Mesenchymal stem cell (in vitro differentiated cells and primary cell): ENCODE measurements at regions not wholly inside any gene's neighbourhood (a gene's known extent, or its start where the extent isn't known, plus 50 kb on each side); places are given as distances from the start of the nearest gene placed in this dataset.

ENCODE experiments used
- DNase-seq: peaks from one replicate; pipeline ENCODE4 v3.0.0-alpha.2; 2013
- H2AFZ ChIP-seq: one replicate; pipeline ENCODE4 v1.6.1; 2013; ENCODE audit warnings: low read depth, mild to moderate bottlenecking, control low read depth, inconsistent platforms, low read length, moderate library complexity
- H2AK5ac ChIP-seq: 2 replicates; pipeline ENCODE4 v1.6.1; 2013; ENCODE audit warnings: low read length, moderate library complexity, mild to moderate bottlenecking, inconsistent platforms; ENCODE audit not compliant: severe bottlenecking
- H2BK120ac ChIP-seq: one replicate; pipeline ENCODE4 v1.6.1; 2013; ENCODE audit warnings: low read depth, mild to moderate bottlenecking, inconsistent platforms, low read length, moderate library complexity
- H2BK12ac ChIP-seq, 2 experiments: one replicate each; pipeline ENCODE4 v1.6.1; 2013; ENCODE audit warnings: inconsistent platforms in 2 of 2, low read length in 2 of 2, mild to moderate bottlenecking in 2 of 2, moderate library complexity in 2 of 2, control low read depth in 1 of 2
- H2BK15ac ChIP-seq: one replicate; pipeline ENCODE4 v1.6.1; 2013; ENCODE audit warnings: mild to moderate bottlenecking, low read depth, inconsistent platforms; ENCODE audit not compliant: poor library complexity, severe bottlenecking
- H2BK5ac ChIP-seq: 2 replicates; pipeline ENCODE4 v1.6.1; 2013; ENCODE audit warnings: low read depth, mild to moderate bottlenecking, low read length, control low read depth, inconsistent platforms; ENCODE audit not compliant: poor library complexity, severe bottlenecking
- H3K14ac ChIP-seq, 2 experiments: one replicate each; pipeline ENCODE4 v1.6.1; 2013; ENCODE audit warnings: inconsistent platforms in 2 of 2, low read length in 2 of 2, control low read depth in 1 of 2, mild to moderate bottlenecking in 1 of 2, moderate library complexity in 1 of 2
- H3K18ac ChIP-seq, 2 experiments: one replicate each; pipeline ENCODE4 v1.6.1; 2013; ENCODE audit warnings: inconsistent platforms in 2 of 2, low read length in 2 of 2, control low read depth in 1 of 2, low read depth in 1 of 2, mild to moderate bottlenecking in 1 of 2
- H3K23ac ChIP-seq, 2 experiments: one replicate each; pipeline ENCODE4 v1.6.1; 2013; ENCODE audit warnings: inconsistent platforms in 2 of 2, low read length in 2 of 2, mild to moderate bottlenecking in 2 of 2, moderate library complexity in 2 of 2, control low read depth in 1 of 2
- H3K27ac ChIP-seq: 2 replicates; pipeline ENCODE4 v1.5.1; 2013; ENCODE audit warnings: mild to moderate bottlenecking, moderate library complexity, low read length, control low read depth, inconsistent platforms; ENCODE audit not compliant: poor library complexity, severe bottlenecking
- H3K27me3 ChIP-seq, 2 experiments: 2 replicates each; pipeline versions ENCODE4 v1.6.1 to v1.7.0; 2013; ENCODE audit warnings: low read length in 2 of 2, mild to moderate bottlenecking in 2 of 2, moderate library complexity in 2 of 2, control low read depth in 1 of 2, inconsistent platforms in 1 of 2; ENCODE audit not compliant: control insufficient read depth in 1 of 2, insufficient read depth in 1 of 2
- H3K36me3 ChIP-seq, 2 experiments: 2 replicates each; pipeline versions ENCODE4 v1.6.1 to v1.7.0; 2013; ENCODE audit warnings: low read length in 2 of 2, control low read depth in 1 of 2, inconsistent platforms in 1 of 2, low read depth in 1 of 2, mild to moderate bottlenecking in 1 of 2; ENCODE audit not compliant: insufficient read depth in 2 of 2, control insufficient read depth in 1 of 2
- H3K4ac ChIP-seq, 2 experiments: one replicate each; pipeline ENCODE4 v1.6.1; 2013; ENCODE audit warnings: inconsistent platforms in 2 of 2, low read length in 2 of 2, mild to moderate bottlenecking in 2 of 2, moderate library complexity in 2 of 2, control low read depth in 1 of 2, low read depth in 1 of 2
- H3K4me1 ChIP-seq: 2 replicates; pipeline ENCODE4 v1.6.1; 2013; ENCODE audit warnings: low read depth, low read length, control low read depth; ENCODE audit not compliant: control insufficient read depth, insufficient read depth
- H3K4me2 ChIP-seq: 2 replicates; pipeline ENCODE4 v1.6.1; 2013; ENCODE audit warnings: low read length, mild to moderate bottlenecking, inconsistent platforms; ENCODE audit not compliant: poor library complexity, severe bottlenecking
- H3K4me3 ChIP-seq, 2 experiments: 2 replicates each; pipeline versions ENCODE4 v1.5.1 to v1.7.0; 2013; ENCODE audit warnings: low read length in 2 of 2, mild to moderate bottlenecking in 2 of 2, control low read depth in 1 of 2, low read depth in 1 of 2; ENCODE audit not compliant: insufficient read depth in 1 of 2
- H3K79me1 ChIP-seq: replicated peaks from 2 replicates; pipeline ENCODE4 v1.6.1; 2013; ENCODE audit warnings: mild to moderate bottlenecking, control low read depth, low read length, inconsistent platforms; ENCODE audit not compliant: poor library complexity, severe bottlenecking
- H3K9ac ChIP-seq: 2 replicates; pipeline ENCODE4 v1.7.0; 2013; ENCODE audit warnings: mild to moderate bottlenecking, low read length, moderate library complexity
- H3K9me3 ChIP-seq: 2 replicates; pipeline ENCODE4 v1.7.0; 2013; ENCODE audit warnings: mild to moderate bottlenecking, low read length; ENCODE audit not compliant: control insufficient read depth
- H4K8ac ChIP-seq: one replicate; pipeline ENCODE4 v1.6.1; 2013; ENCODE audit warnings: inconsistent platforms, mild to moderate bottlenecking, low read length, moderate library complexity
- H4K91ac ChIP-seq: one replicate; pipeline ENCODE4 v1.6.1; 2013; ENCODE audit warnings: mild to moderate bottlenecking, low read length, inconsistent platforms
- WGBS: methylation state at CpG from one replicate; pipeline ENCODE4 v1.1.7; 2013; ENCODE audit warnings: mixed read lengths; 5-methylcytosine and 5-hydroxymethylcytosine counted together

DNA sequence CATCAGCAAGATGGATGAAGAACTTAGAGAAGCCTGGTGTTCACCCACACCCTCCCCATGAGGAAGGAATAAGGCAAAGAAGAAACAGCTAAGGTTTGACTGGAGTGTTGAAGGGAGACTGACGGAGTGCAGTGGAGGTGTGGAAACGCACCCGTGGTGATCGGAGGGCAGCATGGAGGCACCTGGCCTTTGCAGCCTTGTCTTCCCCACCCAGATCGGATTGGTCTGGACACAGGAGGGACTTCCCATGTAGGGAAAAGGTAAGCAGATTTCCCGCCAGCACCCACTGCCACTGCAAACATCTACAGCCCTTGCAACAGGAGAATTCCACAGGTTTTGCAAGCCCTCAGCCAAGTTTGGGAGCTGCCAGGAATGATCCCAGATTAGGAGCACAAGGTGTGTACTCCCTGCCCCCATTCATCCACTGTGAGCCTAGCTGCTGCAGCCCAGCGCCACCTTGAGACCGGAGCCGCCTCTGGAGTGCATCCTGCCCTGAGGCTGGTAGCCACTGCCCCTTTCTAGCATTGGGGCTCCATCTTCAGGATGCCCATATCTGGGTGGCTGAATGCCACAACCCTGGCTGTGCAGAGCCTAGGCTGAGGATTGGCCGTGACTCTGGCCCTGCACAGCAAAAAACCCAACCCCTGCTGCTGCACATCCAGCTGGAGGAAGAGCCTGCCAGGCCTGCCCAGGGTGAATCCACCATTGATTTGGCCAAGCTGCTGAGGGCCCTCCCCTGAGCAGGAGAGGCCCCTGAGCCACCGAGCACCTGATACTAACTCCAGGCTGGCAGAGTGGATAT lies 411.1 kb downstream of the TMEM121 start:
- peaks cover 48% of the 10 kb centered on the region for H3K9me3 ChIP-seq
- H2BK12ac ChIP-seq: no peak overlapping the region
- no peak overlapping the region for H4K91ac ChIP-seq
- 78% methylated on average over 11 of the region's 11 CpGs for WGBS
- H2BK120ac ChIP-seq: no peak overlapping the region
- H2BK15ac ChIP-seq: no peak overlapping the region
- no peak overlapping the region for H3K27ac ChIP-seq
- H4K8ac ChIP-seq: no peak overlapping the region
- no peaks in the 10 kb centered on the region for H3K36me3 ChIP-seq
- H2AK5ac ChIP-seq: no peak overlapping the region
- no peak overlapping the region for H3K9ac ChIP-seq
- H3K4me1 ChIP-seq: no peaks in the 10 kb centered on the region
- H3K4me2 ChIP-seq: no peak overlapping the region
- no peak overlapping the region for H3K14ac ChIP-seq
- no peaks in the 10 kb centered on the region for H3K79me1 ChIP-seq
- no peak overlapping the region for H3K4ac ChIP-seq
- no peak overlapping the region for H2BK5ac ChIP-seq
- no peak overlapping the region for H3K4me3 ChIP-seq
- H3K27me3 ChIP-seq: no peaks in the 10 kb centered on the region
- no peak for DNase-seq
- H2AFZ ChIP-seq: no peak overlapping the region
- H3K23ac ChIP-seq: no peak overlapping the region
- no peak overlapping the region for H3K18ac ChIP-seq

DNA sequence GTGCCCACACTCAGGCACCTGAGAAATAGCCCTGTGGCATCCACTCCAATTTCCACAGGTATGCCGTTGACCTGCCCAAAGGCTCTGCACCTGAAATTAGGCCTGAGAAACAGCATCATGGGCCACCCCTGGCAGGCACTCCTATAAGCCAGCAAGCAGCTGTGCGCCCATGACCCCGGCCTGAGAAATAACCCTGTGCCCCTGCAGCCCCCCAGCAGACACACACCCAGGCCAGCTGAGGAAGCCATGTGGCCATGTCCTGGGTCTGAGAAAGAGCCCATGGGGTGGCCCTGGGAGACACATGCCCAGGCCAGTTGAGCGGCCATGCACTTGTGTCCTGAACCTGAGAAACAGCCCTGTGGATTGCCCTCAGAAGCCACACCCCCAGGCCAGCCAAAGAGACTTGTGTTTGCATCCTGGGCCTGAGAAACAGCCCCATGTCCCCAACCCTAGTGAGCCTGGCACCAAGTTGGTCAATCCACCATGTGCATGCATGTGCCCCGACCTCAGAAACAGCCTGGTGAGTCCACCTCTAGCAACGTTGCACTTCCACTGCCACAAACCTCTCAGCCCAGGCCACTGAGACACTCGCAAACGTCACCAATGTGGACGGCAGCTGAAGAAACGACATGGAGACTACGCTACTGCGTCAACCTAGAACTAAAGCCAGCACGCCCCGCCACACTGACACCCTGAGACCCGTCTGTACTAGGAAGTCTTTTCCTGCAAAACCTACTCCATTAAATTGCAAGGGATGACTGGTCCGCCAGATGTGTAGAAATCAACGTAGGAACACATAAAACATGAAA lies 411.9 kb downstream of the TMEM121 start:
- Histone ChIP-seq H4K8ac (no peak overlapping the region), H3K14ac (no peak overlapping the region), H3K79me1 (no peaks in the 10 kb centered on the region), H2AK5ac (no peak overlapping the region), H2BK12ac (no peak overlapping the region), H3K9me3 (peaks cover 48% of the 10 kb centered on the region), H3K4me1 (no peaks in the 10 kb centered on the region), H3K4ac (no peak overlapping the region), H4K91ac (no peak overlapping the region), H2BK120ac (no peak overlapping the region), H3K27me3 (no peaks in the 10 kb centered on the region), H3K4me2 (no peak overlapping the region), H3K23ac (no peak overlapping the region), H3K18ac (no peak overlapping the region), H3K9ac (no peak overlapping the region), H3K36me3 (no peaks in the 10 kb centered on the region), H2AFZ (no peak overlapping the region), H2BK5ac (no peak overlapping the region), H3K27ac (no peak overlapping the region), H2BK15ac (no peak overlapping the region), H3K4me3 (no peak overlapping the region)
- no peak for DNase-seq
- WGBS: 75% methylated on average over 17 of the region's 17 CpGs

DNA sequence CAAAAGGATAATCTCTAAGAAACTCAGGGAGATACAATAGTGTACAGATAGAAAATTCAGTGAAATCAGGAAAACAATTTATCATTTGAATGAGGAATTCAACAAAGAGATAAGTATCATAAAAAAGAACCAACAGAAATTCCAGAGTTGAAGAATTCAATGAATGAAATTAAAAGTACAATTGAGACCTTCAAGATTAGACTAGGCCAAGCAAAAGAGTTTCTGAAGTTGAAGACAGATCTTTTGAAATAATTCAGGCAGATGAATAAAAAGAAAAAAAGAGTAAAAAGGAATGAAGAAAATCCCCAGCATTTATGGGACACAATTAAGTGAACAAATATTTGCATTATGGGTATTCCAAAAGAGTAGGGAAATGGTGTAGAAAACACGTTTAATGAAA lies 412.6 kb downstream of the TMEM121 start:
- Histone ChIP-seq H3K4me3 (no peak overlapping the region), H3K79me1 (no peaks in the 10 kb centered on the region), H2AK5ac (no peak overlapping the region), H3K9me3 (peaks cover 48% of the 10 kb centered on the region), H3K4me1 (no peaks in the 10 kb centered on the region), H3K27me3 (no peaks in the 10 kb centered on the region), H4K8ac (no peak overlapping the region), H2BK5ac (no peak overlapping the region), H3K36me3 (no peaks in the 10 kb centered on the region), H2BK120ac (no peak overlapping the region), H3K9ac (no peak overlapping the region), H3K23ac (no peak overlapping the region), H3K27ac (no peak overlapping the region), H4K91ac (no peak overlapping the region), H3K4ac (no peak overlapping the region), H2AFZ (no peak overlapping the region), H3K14ac (no peak overlapping the region), H2BK12ac (no peak overlapping the region), H2BK15ac (no peak overlapping the region), H3K4me2 (no peak overlapping the region), H3K18ac (no peak overlapping the region)
- WGBS: 0% methylated on average over 1 of the region's 1 CpG
- no peak for DNase-seq

DNA sequence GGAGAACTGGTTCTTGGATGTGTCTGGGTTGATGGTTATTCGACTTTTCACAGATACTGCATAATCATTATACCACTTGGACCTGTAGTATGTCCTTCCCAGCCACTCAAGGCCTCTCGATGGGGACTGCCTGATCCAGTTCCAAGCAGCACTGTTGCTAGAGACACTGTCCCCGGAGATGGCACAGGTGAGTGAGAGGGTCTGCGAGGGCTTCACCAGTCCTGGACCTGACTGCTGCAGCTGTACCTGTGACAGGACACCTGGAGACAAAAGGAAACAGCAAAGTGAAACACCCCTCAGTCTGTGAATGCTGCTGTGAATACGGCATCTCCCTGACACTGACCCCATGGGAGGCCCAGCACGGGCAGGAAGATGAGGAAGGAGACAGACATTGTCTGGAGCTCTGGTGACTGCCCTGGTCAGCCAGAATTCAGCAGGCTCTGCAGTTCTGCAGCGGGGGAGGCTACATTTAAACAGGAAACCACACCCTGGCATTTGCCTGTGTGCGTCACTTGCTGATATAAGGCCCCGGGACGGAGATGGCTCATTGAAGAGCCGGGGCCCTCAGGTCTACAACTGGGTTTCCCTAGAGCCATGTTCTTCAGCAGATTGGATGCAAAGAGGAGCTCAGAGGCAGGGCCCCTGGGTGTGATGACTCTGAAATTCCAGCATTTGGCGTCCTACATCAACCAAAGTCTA lies 413.6 kb downstream of the TMEM121 start:
- Histone ChIP-seq H2BK12ac (no peak overlapping the region), H2BK5ac (no peak overlapping the region), H2AK5ac (no peak overlapping the region), H3K14ac (no peak overlapping the region), H3K18ac (no peak overlapping the region), H3K27me3 (no peaks in the 10 kb centered on the region), H3K4me2 (no peak overlapping the region), H3K36me3 (no peaks in the 10 kb centered on the region), H3K23ac (no peak overlapping the region), H4K8ac (no peak overlapping the region), H2AFZ (no peak overlapping the region), H2BK120ac (no peak overlapping the region), H3K4me3 (no peak overlapping the region), H4K91ac (no peak overlapping the region), H3K79me1 (no peaks in the 10 kb centered on the region), H3K4me1 (no peaks in the 10 kb centered on the region), H3K9me3 (peaks cover 40% of the 10 kb centered on the region), H3K9ac (no peak overlapping the region), H3K4ac (no peak overlapping the region), H2BK15ac (no peak overlapping the region), H3K27ac (no peak overlapping the region)
- 70% methylated on average over 11 of the region's 12 CpGs for WGBS
- DNase-seq: no peak
